HCT116 (cell line): ENCODE measurements at regions not wholly inside any gene's neighbourhood (a gene's known extent, or its start where the extent isn't known, plus 50 kb on each side); places are given as distances from the start of the nearest gene placed in this dataset.

Experiments used
- ATAC-seq: fragments of 200-7000 bp; cut with Tn5 transposase; 2 replicates; pipeline ENCODE4 v1.9.1; 2020; ENCODE audit warnings: mild to moderate bottlenecking, moderate library complexity
- BruUV-seq: library from RNA; stranded (reverse); fragments of 400-500 nt; replicated peaks from 2 replicates; lab custom pipeline; 2021; lab: Mats Ljungman, UMichigan
- CTCF ChIA-PET: fragments of 300-600 bp; sonication (Branson Sonifier 250); formaldehyde crosslinking; loops from one replicate; lab custom pipeline; 2021; ENCODE audit warnings: antibody characterized with exemption; lab: Charles Lee
- POLR2A ChIA-PET: fragments of 300-600, 350-600 bp; sonication (Branson Sonifier 250); formaldehyde crosslinking; loops from one replicate; lab custom pipeline; 2021; ENCODE audit warnings: antibody characterized with exemption; lab: Charles Lee
- RAD21 ChIA-PET, 2 experiments: fragments of 300-600 bp; sonication (Branson Sonifier 250); formaldehyde crosslinking; loops; one replicate each; lab custom pipeline; 2023; ENCODE audit warnings: low total read pairs in 2 of 2; ENCODE audit not compliant: uncharacterized antibody in 2 of 2, unreplicated experiment in 2 of 2, low non-redundant PET in 1 of 2; lab: Charles Lee
- DNase-seq: peaks from one replicate; pipeline ENCODE4 v3.0.0-alpha.2; 2010; ENCODE audit warnings: low read depth, low spot score
- H2AFZ ChIP-seq: fragments of 200-600 bp; shearing (Covaris generic), sonication (generic); 2 replicates; pipeline ENCODE4 v1.6.1; 2017; ENCODE audit warnings: low read depth, mixed run types, mixed read lengths, antibody characterized with exemption, low read length; ENCODE audit not compliant: poor library complexity, severe bottlenecking
- H3K27ac ChIP-seq: 2 replicates; pipeline ENCODE4 v1.5.1; 2012; ENCODE audit warnings: low read depth, low read length
- H3K27me3 ChIP-seq: fragments of 200-600 bp; sonication (generic); 2 replicates; pipeline ENCODE4 v1.6.1; 2016; ENCODE audit warnings: mixed run types, low read length, mixed read lengths; ENCODE audit not compliant: insufficient read depth
- H3K36me3 ChIP-seq, 2 experiments: fragments of 200-500 bp in 1 of 2; fragments of 200-600 bp in 1 of 2; sonication (Bioruptor generic) in 1 of 2; sonication (generic) in 1 of 2; 2 replicates each; pipeline versions ENCODE4 v1.5.1 to v1.6.1; 2014 to 2016; ENCODE audit warnings: low read length in 2 of 2, inconsistent platforms in 1 of 2, mixed read lengths in 1 of 2, mixed run types in 1 of 2; ENCODE audit not compliant: insufficient read depth in 2 of 2, control insufficient read depth in 1 of 2
- H3K4me1 ChIP-seq, 2 experiments: fragments of 200-600 bp in 1 of 2; sonication (generic) in 1 of 2; 2 replicates each; pipeline versions ENCODE4 v1.5.1 to v1.6.1; 2012 to 2017; ENCODE audit warnings: low read length in 2 of 2, inconsistent platforms in 1 of 2, mild to moderate bottlenecking in 1 of 2, mixed read lengths in 1 of 2, mixed run types in 1 of 2, moderate library complexity in 1 of 2; ENCODE audit not compliant: insufficient read depth in 2 of 2, control insufficient read depth in 1 of 2
- H3K4me2 ChIP-seq: fragments of 200-600 bp; sonication (generic); 2 replicates; pipeline ENCODE4 v1.6.1; 2017; ENCODE audit warnings: mixed run types, low read length, mixed read lengths
- H3K4me3 ChIP-seq, 2 experiments: fragments of 200-600 bp in 1 of 2; sonication (generic) in 1 of 2; replicated peaks in 1 of 2; 2 replicates each; pipeline ENCODE4 v1.5.1; 2011 to 2016; ENCODE audit warnings: low read length in 2 of 2, control low read depth in 1 of 2, low read depth in 1 of 2, mild to moderate bottlenecking in 1 of 2, mixed read lengths in 1 of 2, mixed run types in 1 of 2
- H3K79me2 ChIP-seq: fragments of 200-600 bp; sonication (generic); 2 replicates; pipeline ENCODE4 v1.6.1; 2017; ENCODE audit warnings: mild to moderate bottlenecking, mixed run types, low read length, moderate library complexity, mixed read lengths; ENCODE audit not compliant: insufficient read depth
- H3K9ac ChIP-seq: fragments of 200-600 bp; sonication (generic); 2 replicates; pipeline ENCODE4 v1.6.1; 2016; ENCODE audit warnings: low read length, mixed read lengths
- H3K9me2 ChIP-seq: fragments of 200-600 bp; sonication (generic), shearing (Covaris generic); 2 replicates; pipeline ENCODE4 v1.6.1; 2017; ENCODE audit warnings: mixed run types, mild to moderate bottlenecking, moderate library complexity; ENCODE audit not compliant: insufficient read depth
- H3K9me3 ChIP-seq, 2 experiments: fragments of 200-500 bp in 1 of 2; fragments of 200-600 bp in 1 of 2; sonication (Bioruptor generic) in 1 of 2; sonication (generic) in 1 of 2; 2 replicates each; pipeline ENCODE4 v1.6.1; 2014 to 2017; ENCODE audit warnings: low read length in 2 of 2, mixed read lengths in 2 of 2, inconsistent platforms in 1 of 2, low read depth in 1 of 2, mild to moderate bottlenecking in 1 of 2, mixed run types in 1 of 2, moderate library complexity in 1 of 2; ENCODE audit not compliant: control insufficient read depth in 1 of 2, insufficient read depth in 1 of 2
- H4K20me1 ChIP-seq: fragments of 200-600 bp; sonication (generic), shearing (Covaris generic); 2 replicates; pipeline ENCODE4 v1.6.1; 2017; ENCODE audit warnings: mixed run types, mild to moderate bottlenecking, moderate library complexity; ENCODE audit not compliant: insufficient read depth
- CBX3 ChIP-seq: IDR thresholded peaks from 2 replicates; pipeline ENCODE4 v1.6.1; 2012; ENCODE audit warnings: low read depth
- EGR1 ChIP-seq: IDR thresholded peaks from 2 replicates; pipeline ENCODE4 v1.6.1; 2012; ENCODE audit warnings: low read depth
- EZH2 ChIP-seq: fragments of 200-600 bp; sonication (generic); IDR thresholded peaks from 2 replicates; pipeline ENCODE4 v1.6.1; 2017; ENCODE audit warnings: antibody characterized with exemption, mixed run types
- EZH2phosphoT487 ChIP-seq: fragments of 200-600 bp; IDR thresholded peaks from 2 replicates; pipeline ENCODE4 v1.6.1; 2018; ENCODE audit warnings: antibody characterized with exemption, borderline replicate concordance
- MAX ChIP-seq: IDR thresholded peaks from 2 replicates; pipeline ENCODE4 v1.6.1; 2012
- POLR2AphosphoS5 ChIP-seq: IDR thresholded peaks from 2 replicates; pipeline ENCODE4 v1.6.1; 2011; ENCODE audit warnings: mild to moderate bottlenecking, low read depth, low read length, moderate library complexity
- RAD21 ChIP-seq: IDR thresholded peaks from 2 replicates; pipeline ENCODE4 v1.6.1; 2012; ENCODE audit warnings: low read depth, mild to moderate bottlenecking
- TCF7L2 ChIP-seq: IDR thresholded peaks from 2 replicates; pipeline ENCODE4 v1.7.0; 2011; ENCODE audit warnings: borderline replicate concordance, inconsistent platforms; ENCODE audit not compliant: insufficient read depth, insufficient read length; ENCODE audit errors: extremely low read depth
- ZBTB33 ChIP-seq: IDR thresholded peaks from 2 replicates; pipeline ENCODE4 v1.6.1; 2011; ENCODE audit warnings: mild to moderate bottlenecking, low read length, moderate library complexity; ENCODE audit not compliant: insufficient replicate concordance; ENCODE audit errors: extremely low read depth
- ZFX ChIP-seq: fragments of 450-650 bp; IDR thresholded peaks from 2 replicates; pipeline ENCODE4 v1.6.1; 2017
- intact Hi-C: fragments of 100-400 bp; cut with micrococcal nuclease; formaldehyde crosslinking; loops from 2 replicates; pipeline ENCODE4 v1.10.0; 2022

- BruUV-seq, result no TSS peak
- no peaks in the 10 kb centered on the region for H3K79me2 ChIP-seq
- intact Hi-C loops, result no loop called here
- no peak for TF ChIP-seq EZH2
- TF ChIP-seq ZBTB33, result no peak
- no peak for TF ChIP-seq MAX
- TF ChIP-seq EZH2phosphoT487, result no peak
- TF ChIP-seq CBX3, result no peak
- TF ChIP-seq EGR1, result no peak
- no peak for TF ChIP-seq RAD21
- TF ChIP-seq POLR2AphosphoS5, result no peak
- no peak for TF ChIP-seq TCF7L2
- no peak for TF ChIP-seq ZFX
- TF ChIP-seq, all 23 proteins: peak for 0
- no peak for DNase-seq
- Histone ChIP-seq H3K27me3 (no peaks in the 10 kb centered on the region), H4K20me1 (no peaks in the 10 kb centered on the region), H3K36me3 (no peaks in the 10 kb centered on the region), H3K4me2 (no peak overlapping the region), H2AFZ (no peak overlapping the region), H3K27ac (no peak overlapping the region), H3K4me3 (no peak overlapping the region), H3K4me1 (no peaks in the 10 kb centered on the region), H3K9me3 (peaks cover 5 to 17% of the 10 kb centered on the region in 2 experiments; a peak in 2 of 4 replicates), H3K9me2 (no peaks in the 10 kb centered on the region), H3K9ac (no peak overlapping the region)
- no peak for ATAC-seq
- ChIA-PET CTCF (no interaction called here), POLR2A (no interaction called here), RAD21 (no interaction called here)
Observed at GRCh38 chr14:83041224-83041623, 1507.6 kb upstream of the SEL1L start.
